ENCODE measurements at regions not wholly inside any gene's neighbourhood (a gene's known extent, or its start where the extent isn't known, plus 50 kb on each side); places are given as distances from the start of the nearest gene placed in this dataset.

DNA sequence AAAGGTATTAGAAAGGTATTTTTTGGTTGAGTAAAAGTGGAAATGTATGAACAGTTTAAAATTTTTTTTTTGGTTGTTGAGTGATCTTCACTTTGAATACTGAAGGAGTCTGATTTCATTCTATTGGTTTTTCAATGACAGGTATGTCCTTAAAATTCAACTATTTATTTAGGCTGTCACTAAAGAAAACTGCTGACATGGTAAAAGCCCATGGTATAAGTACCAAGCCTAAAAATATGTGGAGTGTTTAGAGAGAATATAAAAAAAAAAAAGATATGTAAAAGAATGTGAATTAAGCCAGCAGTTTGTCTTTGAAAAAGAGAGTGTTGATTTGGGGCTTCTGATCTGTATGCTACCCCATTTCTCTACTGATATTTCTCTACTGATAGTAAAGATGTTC is 90.3 kb upstream of the SUCLG2 start:
- no peak overlapping the region for H3K27ac Mint-ChIP-seq
- TF ChIP-seq, protein P1, sequence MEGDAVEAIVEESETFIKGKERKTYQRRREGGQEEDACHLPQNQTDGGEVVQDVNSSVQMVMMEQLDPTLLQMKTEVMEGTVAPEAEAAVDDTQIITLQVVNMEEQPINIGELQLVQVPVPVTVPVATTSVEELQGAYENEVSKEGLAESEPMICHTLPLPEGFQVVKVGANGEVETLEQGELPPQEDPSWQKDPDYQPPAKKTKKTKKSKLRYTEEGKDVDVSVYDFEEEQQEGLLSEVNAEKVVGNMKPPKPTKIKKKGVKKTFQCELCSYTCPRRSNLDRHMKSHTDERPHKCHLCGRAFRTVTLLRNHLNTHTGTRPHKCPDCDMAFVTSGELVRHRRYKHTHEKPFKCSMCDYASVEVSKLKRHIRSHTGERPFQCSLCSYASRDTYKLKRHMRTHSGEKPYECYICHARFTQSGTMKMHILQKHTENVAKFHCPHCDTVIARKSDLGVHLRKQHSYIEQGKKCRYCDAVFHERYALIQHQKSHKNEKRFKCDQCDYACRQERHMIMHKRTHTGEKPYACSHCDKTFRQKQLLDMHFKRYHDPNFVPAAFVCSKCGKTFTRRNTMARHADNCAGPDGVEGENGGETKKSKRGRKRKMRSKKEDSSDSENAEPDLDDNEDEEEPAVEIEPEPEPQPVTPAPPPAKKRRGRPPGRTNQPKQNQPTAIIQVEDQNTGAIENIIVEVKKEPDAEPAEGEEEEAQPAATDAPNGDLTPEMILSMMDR (conservative IDR thresholded peaks at IDR 0.05), result no peak
- Histone ChIP-seq H3K9ac (ENCODE audit: extremely low read depth, low read length, poor library complexity, severe bottlenecking) (no peak overlapping the region), H3K9me3 (ENCODE audit: control insufficient read depth, low read length) (no peaks in the 10 kb centered on the region), H3K36me3 (ENCODE audit: control insufficient read depth, insufficient read depth, low read length) (no peaks in the 10 kb centered on the region), H3K27ac (ENCODE audit: low read depth, low read length) (no peak overlapping the region), H3K4me1 (ENCODE audit: control insufficient read depth, insufficient read depth, low read length) (no peaks in the 10 kb centered on the region), H3K27me3 (ENCODE audit: control insufficient read depth, insufficient read depth, low read length, poor library complexity, severe bottlenecking) (no peaks in the 10 kb centered on the region), H3K4me3 (ENCODE audit: low read length) (no peak overlapping the region)
- DNase-seq, result no peak
- H3K4me1 Mint-ChIP-seq, result no peaks in the 10 kb centered on the region
- peaks cover 4% of the 10 kb centered on the region for H3K36me3 Mint-ChIP-seq (ENCODE audit: low read depth)
- no peak overlapping the region for H3K4me3 Mint-ChIP-seq
- H3K27me3 Mint-ChIP-seq (ENCODE audit: insufficient read depth), result no peaks in the 10 kb centered on the region
- H3K9me3 Mint-ChIP-seq, result peaks cover 4% of the 10 kb centered on the region

DNA sequence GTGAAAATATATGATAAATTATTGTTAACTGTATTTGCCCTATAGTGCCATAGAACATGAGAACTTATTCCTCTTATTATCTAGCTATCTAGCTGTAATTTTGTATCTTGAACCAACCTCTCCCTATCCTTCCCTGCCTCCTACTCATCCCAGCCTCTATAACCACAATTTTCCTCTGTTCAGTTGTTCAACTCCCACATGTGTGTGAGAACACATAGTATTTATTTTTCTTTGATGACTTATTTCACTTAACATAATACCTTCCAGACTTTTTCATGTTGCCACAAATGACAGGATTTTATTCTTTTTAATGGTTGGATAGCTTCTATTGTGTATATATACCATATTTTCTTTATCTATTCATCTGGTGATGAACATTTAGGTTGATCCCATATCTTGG is 85.4 kb upstream of the SUCLG2 start:
- TF ChIP-seq, protein P1 (conservative IDR thresholded peaks at IDR 0.05), result no peak
- H3K4me1 Mint-ChIP-seq, result no peaks in the 10 kb centered on the region
- H3K4me3 Mint-ChIP-seq, result no peak overlapping the region
- Histone ChIP-seq H3K27me3 (ENCODE audit: control insufficient read depth, insufficient read depth, low read length, poor library complexity, severe bottlenecking) (no peaks in the 10 kb centered on the region), H3K9ac (ENCODE audit: extremely low read depth, low read length, poor library complexity, severe bottlenecking) (no peak overlapping the region), H3K9me3 (ENCODE audit: control insufficient read depth, low read length) (no peaks in the 10 kb centered on the region), H3K4me3 (ENCODE audit: low read length) (no peak overlapping the region), H3K36me3 (ENCODE audit: control insufficient read depth, insufficient read depth, low read length) (no peaks in the 10 kb centered on the region), H3K4me1 (ENCODE audit: control insufficient read depth, insufficient read depth, low read length) (no peaks in the 10 kb centered on the region), H3K27ac (ENCODE audit: low read depth, low read length) (no peak overlapping the region)
- DNase-seq, result no peak
- no peaks in the 10 kb centered on the region for H3K9me3 Mint-ChIP-seq
- no peaks in the 10 kb centered on the region for H3K36me3 Mint-ChIP-seq (ENCODE audit: low read depth)
- H3K27ac Mint-ChIP-seq, result no peak overlapping the region
- no peaks in the 10 kb centered on the region for H3K27me3 Mint-ChIP-seq (ENCODE audit: insufficient read depth)

DNA sequence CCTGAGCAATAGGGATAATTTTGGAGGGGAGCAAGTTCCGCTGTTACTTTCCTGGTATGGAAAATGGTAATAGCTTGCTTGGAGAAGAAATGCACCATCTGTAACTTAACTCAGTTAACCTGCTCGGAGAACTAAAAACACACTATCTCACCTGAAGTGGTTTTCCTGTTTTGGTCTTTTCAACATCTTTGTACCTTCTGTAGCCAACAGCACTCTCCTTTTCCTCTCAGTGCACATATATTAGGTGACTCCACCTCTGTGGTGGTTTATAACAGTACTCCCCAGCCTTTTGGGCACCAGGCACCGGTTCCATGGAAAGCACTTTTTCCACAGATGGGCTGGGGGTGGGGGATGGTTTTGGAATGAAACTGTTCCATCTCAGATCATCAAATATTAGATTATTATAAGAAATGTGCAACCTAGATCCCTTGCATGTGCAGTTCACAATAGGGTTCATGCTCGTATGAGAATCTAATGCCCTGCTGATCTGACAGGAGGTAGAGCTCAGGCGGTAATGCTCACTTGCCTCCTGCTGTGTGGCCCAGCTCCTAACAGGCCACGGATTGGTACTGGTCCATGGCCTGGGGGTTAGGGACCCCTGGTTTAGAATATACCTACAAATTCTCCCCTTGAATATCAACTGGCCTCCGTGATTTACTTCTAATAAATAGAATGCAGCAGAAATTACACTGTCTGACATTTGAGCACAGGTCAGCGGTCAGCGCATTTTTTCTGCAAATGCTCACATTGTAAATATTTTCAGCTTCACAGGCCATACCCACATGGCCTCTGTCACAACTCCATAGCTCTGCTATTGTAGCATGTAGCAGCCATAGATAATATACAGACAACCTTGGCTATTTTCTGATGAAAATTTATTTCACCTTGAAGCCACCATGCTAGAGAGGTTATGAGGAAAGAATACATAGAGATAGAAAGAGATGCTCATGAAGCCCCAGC is 83.8 kb upstream of the SUCLG2 start:
- no peak for DNase-seq
- Histone ChIP-seq H3K4me3 (ENCODE audit: low read length) (no peak overlapping the region), H3K4me1 (ENCODE audit: control insufficient read depth, insufficient read depth, low read length) (no peaks in the 10 kb centered on the region), H3K9ac (ENCODE audit: extremely low read depth, low read length, poor library complexity, severe bottlenecking) (no peak overlapping the region), H3K27ac (ENCODE audit: low read depth, low read length) (no peak overlapping the region), H3K36me3 (ENCODE audit: control insufficient read depth, insufficient read depth, low read length) (no peaks in the 10 kb centered on the region), H3K27me3 (ENCODE audit: control insufficient read depth, insufficient read depth, low read length, poor library complexity, severe bottlenecking) (no peaks in the 10 kb centered on the region), H3K9me3 (ENCODE audit: control insufficient read depth, low read length) (no peaks in the 10 kb centered on the region)
- H3K36me3 Mint-ChIP-seq (ENCODE audit: low read depth), result no peaks in the 10 kb centered on the region
- no peaks in the 10 kb centered on the region for H3K4me1 Mint-ChIP-seq
- H3K27me3 Mint-ChIP-seq (ENCODE audit: insufficient read depth), result no peaks in the 10 kb centered on the region
- H3K9me3 Mint-ChIP-seq, result no peaks in the 10 kb centered on the region
- TF ChIP-seq, protein P1 (conservative IDR thresholded peaks at IDR 0.05), result no peak
- WGBS, 2 experiments (ENCODE audit: insufficient coverage in 1 of 2, insufficient read length in 1 of 2), result 91 to 92% methylated on average over 4 to 9 of the region's 9 CpGs
- H3K4me3 Mint-ChIP-seq, result no peak overlapping the region
- H3K27ac Mint-ChIP-seq, result no peak overlapping the region

All from endodermal cell (in vitro differentiated cells).